BE2C (cell line): ENCODE measurements at regions not wholly inside any gene's neighbourhood (a gene's known extent, or its start where the extent isn't known, plus 50 kb on each side); places are given as distances from the start of the nearest gene placed in this dataset.

Source experiments
- DNase-seq: peaks from one replicate; pipeline ENCODE4 v3.0.0-alpha.2; 2020
- H3K27me3 ChIP-seq: fragments of 250-450 bp; sonication (Bioruptor Pico); 2 replicates; pipeline ENCODE4 v1.5.1; 2020; ENCODE audit warnings: mild to moderate bottlenecking
- H3K36me3 ChIP-seq: fragments of 250-450 bp; sonication (Bioruptor Pico); 2 replicates; pipeline ENCODE4 v1.5.1; 2020; ENCODE audit warnings: mild to moderate bottlenecking
- H3K4me1 ChIP-seq: fragments of 250-450 bp; sonication (Bioruptor Pico); 2 replicates; pipeline ENCODE4 v1.5.1; 2020
- H3K4me3 ChIP-seq: 2 replicates; pipeline ENCODE4 v1.5.1; 2011; ENCODE audit warnings: low read depth, low read length
- H3K9me3 ChIP-seq: fragments of 250-450 bp; sonication (Bioruptor Pico); 2 replicates; pipeline ENCODE4 v1.5.1; 2020
- TF ChIP-seq, protein P1 (sequence below): IDR thresholded peaks from 2 replicates; pipeline ENCODE4 v1.5.1; 2012; ENCODE audit warnings: mild to moderate bottlenecking, low read depth, low read length

DNA sequence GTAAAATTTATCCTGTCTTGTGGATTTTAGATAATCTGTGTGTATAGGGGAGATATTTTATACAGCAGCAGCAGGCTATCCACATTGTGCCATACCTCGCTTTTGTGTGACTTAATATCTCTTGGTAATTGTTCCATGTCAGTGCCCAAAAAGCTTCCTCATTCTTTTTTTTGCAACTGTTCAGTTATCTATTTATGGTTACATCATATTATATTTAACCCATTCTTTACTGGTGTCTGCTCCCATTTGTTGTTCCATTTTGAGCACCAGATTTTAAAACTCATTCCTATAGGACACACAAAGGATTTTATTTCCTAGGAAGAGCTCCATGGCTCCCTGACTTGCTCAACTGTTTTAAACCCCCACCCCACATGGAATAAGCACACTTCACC lies 86.3 kb upstream of the RASGRP1 start:
- Histone ChIP-seq H3K9me3 (no peaks in the 10 kb centered on the region), H3K4me1 (no peaks in the 10 kb centered on the region), H3K27me3 (peaks cover 11% of the 10 kb centered on the region), H3K4me3 (no peak overlapping the region), H3K36me3 (no peaks in the 10 kb centered on the region)
- TF ChIP-seq, protein P1, sequence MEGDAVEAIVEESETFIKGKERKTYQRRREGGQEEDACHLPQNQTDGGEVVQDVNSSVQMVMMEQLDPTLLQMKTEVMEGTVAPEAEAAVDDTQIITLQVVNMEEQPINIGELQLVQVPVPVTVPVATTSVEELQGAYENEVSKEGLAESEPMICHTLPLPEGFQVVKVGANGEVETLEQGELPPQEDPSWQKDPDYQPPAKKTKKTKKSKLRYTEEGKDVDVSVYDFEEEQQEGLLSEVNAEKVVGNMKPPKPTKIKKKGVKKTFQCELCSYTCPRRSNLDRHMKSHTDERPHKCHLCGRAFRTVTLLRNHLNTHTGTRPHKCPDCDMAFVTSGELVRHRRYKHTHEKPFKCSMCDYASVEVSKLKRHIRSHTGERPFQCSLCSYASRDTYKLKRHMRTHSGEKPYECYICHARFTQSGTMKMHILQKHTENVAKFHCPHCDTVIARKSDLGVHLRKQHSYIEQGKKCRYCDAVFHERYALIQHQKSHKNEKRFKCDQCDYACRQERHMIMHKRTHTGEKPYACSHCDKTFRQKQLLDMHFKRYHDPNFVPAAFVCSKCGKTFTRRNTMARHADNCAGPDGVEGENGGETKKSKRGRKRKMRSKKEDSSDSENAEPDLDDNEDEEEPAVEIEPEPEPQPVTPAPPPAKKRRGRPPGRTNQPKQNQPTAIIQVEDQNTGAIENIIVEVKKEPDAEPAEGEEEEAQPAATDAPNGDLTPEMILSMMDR, result no peak
- no peak for DNase-seq

DNA sequence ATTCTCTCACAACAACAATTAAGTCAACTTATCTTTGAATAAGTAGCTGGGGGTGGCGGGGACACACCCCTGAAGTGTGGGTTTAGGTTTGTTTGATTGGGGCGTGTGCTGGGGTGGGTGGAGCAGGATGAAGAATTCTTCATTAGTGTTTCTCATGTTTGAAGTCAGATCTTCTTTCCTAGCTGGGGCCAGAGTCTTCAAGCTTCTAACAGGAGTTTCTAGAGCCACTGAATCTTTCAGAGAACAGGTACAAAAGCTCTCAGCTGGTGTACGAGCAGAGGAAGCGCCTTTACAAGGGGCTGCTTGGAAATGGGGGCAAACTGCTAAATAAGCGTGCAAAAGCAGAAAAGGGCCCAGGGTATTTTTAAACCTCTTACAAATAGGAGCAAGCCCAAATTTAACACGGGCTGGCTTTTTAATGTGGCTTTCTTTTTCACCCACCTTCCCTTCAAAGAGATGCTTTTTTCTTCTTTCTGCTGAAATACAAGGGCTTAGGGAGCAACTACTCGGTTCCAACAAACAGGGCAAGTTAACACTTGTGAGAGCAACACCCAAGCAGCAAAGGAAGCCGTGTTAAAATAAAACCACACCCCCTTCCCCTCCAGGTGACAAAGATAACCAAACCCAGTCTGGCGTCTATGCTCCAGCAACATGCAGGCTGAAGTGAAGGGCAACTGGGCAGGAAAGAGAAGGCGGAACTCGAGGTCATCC lies 86.9 kb upstream of the RASGRP1 start:
- TF ChIP-seq, protein P1, result no peak

DNA sequence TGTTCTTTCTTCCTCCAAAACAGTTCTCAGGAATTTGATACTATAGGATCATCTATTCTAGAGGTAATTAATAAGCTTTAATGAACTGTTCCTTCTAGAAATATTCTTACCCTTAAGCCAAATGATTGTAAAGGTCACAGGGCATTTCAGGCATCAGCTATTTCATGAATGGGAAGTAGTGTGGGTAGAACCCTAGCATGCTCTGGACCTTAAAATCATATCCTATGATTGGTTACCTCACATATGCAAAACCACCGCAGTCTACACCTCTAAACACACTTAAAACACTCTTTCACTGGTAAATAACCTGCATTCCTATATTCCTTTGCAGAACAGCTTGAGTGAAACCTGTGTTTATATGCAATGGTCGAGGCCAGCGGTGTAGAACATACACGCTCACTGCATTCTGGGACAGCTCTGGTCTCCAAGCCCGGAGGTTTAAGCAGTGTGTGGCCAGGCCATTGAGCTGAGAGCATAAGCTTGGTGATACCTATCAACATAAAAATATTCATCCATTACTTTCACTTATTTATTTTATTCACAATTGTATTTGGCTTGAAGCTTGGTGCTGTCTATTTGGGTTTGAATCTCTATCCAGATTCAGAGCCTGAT lies 87.7 kb upstream of the RASGRP1 start:
- H3K27me3 ChIP-seq, result peaks cover 8% of the 10 kb centered on the region
- H3K36me3 ChIP-seq, result no peaks in the 10 kb centered on the region
- H3K4me3 ChIP-seq, result no peak overlapping the region
- DNase-seq, result no peak
- no peaks in the 10 kb centered on the region for H3K4me1 ChIP-seq
- no peaks in the 10 kb centered on the region for H3K9me3 ChIP-seq
- TF ChIP-seq, protein P1, result no peak

More for the DNA sequence above, 86.9 kb upstream of the RASGRP1 start:
- H3K4me1 ChIP-seq, result no peaks in the 10 kb centered on the region
- H3K4me3 ChIP-seq, result no peak overlapping the region
- H3K9me3 ChIP-seq, result no peaks in the 10 kb centered on the region
- DNase-seq, result no peak
- H3K27me3 ChIP-seq, result peaks cover 9% of the 10 kb centered on the region
- no peaks in the 10 kb centered on the region for H3K36me3 ChIP-seq

DNA sequence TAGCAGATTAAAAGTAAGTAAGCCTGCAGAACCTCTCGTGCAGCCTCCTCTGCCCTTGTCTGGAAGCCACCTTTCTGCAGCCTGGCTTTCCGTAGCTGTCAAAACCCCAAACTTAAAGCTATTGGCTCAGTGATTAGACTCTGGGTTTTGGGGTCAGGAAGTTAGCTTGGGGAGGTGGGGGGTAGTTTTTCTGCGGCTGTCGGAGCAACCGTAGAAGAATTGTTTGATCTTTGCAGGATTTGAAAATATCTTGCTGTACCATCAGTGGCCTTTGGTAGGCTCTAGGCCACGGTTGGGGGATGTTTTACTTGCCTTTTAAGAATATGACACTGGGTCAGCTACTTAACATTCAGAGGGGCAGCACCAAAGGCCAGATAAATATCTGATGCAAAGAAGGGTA lies 88.4 kb upstream of the RASGRP1 start:
- Histone ChIP-seq H3K36me3 (no peaks in the 10 kb centered on the region), H3K27me3 (peaks cover 6% of the 10 kb centered on the region; the same call in 1 of the 2 replicates), H3K9me3 (no peaks in the 10 kb centered on the region), H3K4me3 (no peak overlapping the region), H3K4me1 (no peaks in the 10 kb centered on the region)
- TF ChIP-seq, protein P1, result no peak
- no peak for DNase-seq

DNA sequence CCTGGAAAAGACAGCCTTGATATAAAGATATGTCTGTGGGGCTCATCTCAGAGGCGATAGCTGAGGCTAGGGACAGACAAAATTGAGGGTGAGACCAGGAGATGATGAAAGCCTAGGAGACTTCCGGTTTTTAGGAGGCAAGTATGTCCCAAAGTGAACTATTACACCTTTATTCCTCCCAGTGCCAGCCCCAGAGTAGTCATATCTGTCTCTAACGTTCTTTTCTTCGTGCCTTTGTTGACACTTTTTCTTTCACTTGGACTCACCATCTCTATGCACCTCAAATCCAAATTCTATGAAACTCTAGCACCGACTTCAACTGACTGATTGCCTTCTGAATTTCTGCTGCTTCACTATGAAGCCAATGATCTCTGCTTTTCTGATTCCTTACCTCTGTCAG lies 93.8 kb upstream of the RASGRP1 start:
- TF ChIP-seq, protein P1, result no peak
- no peak overlapping the region for H3K4me3 ChIP-seq

DNA sequence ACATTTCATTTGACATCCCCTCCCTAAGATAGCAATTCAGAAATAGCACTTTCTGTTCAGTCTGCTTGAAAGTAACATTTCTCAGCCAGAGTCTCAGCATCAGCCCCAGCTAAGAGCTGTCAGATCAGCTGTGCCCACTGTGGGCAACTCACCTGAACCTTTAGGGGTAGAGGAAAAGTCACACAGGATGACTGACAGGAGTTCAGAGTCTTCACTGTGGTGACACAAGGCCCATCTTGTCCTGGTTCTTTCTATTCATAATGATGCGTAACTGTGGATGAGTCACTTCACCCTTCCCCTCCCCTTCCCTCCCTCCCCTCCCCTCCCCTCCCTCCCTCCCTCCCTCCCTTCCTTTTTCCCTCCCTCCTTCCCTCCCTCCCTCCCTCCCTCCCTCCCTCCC lies 96.1 kb upstream of the RASGRP1 start:
- H3K27me3 ChIP-seq, result peaks cover 16% of the 10 kb centered on the region
- DNase-seq, result no peak
- no peaks in the 10 kb centered on the region for H3K36me3 ChIP-seq
- no peaks in the 10 kb centered on the region for H3K9me3 ChIP-seq
- no peak overlapping the region for H3K4me3 ChIP-seq
- TF ChIP-seq, protein P1, result no peak
- no peaks in the 10 kb centered on the region for H3K4me1 ChIP-seq

More for the DNA sequence above, 93.8 kb upstream of the RASGRP1 start:
- H3K27me3 ChIP-seq, result peaks cover 12% of the 10 kb centered on the region
- no peaks in the 10 kb centered on the region for H3K9me3 ChIP-seq
- no peaks in the 10 kb centered on the region for H3K4me1 ChIP-seq
- no peaks in the 10 kb centered on the region for H3K36me3 ChIP-seq
- no peak for DNase-seq
